HS-5 (cell line): ENCODE measurements at regions not wholly inside any gene's neighbourhood (a gene's known extent, or its start where the extent isn't known, plus 50 kb on each side); places are given as distances from the start of the nearest gene placed in this dataset.
A peak's percentile ranks its signal among the peaks of the same experiment; 100 is the strongest.
"Not testable (repeated sequence)": the region's sequence is repeated elsewhere in the genome, so short reads cannot be mapped to it uniquely, and the experiment has no call there.

Experiments
- DNase-seq: peaks from one replicate; pipeline ENCODE4 v3.0.0-alpha.2; 2012; ENCODE audit warnings: low read depth

- DNase-seq, result no peak
Observed at GRCh38 chr4:162841753-162842152, 324.9 kb downstream of the NAF1 start.

DNA sequence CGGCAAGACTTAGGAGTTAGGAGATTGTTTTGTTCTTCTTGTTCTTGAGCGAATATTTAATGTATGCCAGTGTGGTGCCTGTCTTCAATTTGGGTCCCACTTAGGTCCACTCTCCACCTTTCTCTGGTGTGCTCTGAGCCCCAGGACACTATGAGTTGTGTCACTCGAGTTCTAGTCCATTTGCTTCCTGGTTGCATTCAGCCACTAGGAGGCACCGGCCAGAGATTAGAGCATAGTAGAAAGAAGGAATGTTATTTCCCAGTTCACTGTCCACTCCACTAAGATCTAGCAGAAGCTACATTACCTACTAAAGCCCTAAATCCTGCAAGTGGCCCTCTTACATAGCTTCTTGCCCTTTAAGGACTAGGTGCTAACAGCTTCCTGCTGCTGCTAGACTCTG, 326.9 kb downstream of the NAF1 start:
- no peak for DNase-seq

- no peak for DNase-seq
Observed at GRCh38 chr4:162838671-162839070, 328.0 kb downstream of the NAF1 start.

DNA sequence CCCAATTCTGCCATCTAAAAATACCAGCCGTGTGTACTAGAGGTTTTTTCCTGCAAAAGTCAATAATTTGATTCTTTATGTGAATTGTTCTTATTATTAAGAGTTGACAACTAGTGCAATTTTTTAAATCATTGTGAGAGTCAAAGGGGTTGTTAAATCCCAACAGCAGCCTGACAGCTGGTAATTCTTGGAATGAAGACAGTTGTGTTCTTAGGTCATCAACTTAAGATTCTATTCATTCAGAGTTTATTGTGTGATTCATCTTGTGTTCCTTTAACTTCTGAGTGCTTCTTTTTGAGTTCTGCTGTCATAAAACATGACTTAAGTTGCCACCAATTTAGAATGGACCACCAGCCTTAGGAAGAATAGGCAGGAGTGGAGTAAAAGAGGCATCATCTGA, 329.0 kb downstream of the NAF1 start:
- DNase-seq, result no peak

DNA sequence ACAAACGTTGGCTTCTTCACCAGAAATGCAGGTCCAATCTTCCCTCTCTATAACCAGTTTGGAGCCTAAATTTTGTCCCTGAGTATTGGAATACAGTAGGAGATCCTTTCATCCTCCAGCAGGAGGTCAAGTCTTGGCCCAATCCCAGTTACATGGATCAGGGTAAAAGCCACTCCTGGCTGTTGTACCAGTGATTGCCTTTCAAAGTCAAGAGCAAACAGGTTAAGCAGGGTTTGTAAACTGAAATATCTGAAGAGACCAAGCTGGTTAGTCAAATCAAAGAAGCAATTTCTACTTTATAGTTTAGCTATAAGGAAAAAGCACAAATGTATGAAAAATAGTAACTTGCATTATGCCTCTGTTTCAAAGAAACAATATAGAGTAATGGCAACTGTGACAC, 329.4 kb downstream of the NAF1 start:
- DNase-seq, result no peak

DNA sequence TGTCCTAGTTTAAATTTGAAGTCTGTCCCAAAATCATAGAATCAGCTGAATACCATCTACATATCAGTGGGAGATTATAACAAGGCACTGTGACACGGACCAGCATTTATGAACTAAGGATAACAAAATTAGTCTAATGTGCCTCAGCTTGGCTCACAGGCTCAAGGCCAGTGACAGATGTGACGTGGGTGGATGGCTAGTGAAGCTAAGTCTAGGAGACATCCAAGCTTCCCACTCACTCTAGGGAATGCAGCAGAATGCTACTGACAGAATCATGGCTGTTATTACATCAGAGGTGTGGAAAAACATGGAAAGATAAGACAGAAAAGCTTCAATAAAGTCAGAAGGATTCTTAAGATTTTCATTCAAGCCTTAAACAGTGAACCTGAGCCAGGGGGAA, 329.9 kb downstream of the NAF1 start:
- no peak for DNase-seq

- not testable (repeated sequence) for DNase-seq
Observed at GRCh38 chr4:162836258-162836657, 330.4 kb downstream of the NAF1 start.

- DNase-seq, result no peak
Observed at GRCh38 chr4:162830899-162831298, 335.8 kb downstream of the NAF1 start.

GRCh38 chr4:162817374-162817773, 349.3 kb downstream of the NAF1 start:
- DNase-seq, result not testable (repeated sequence)

DNA sequence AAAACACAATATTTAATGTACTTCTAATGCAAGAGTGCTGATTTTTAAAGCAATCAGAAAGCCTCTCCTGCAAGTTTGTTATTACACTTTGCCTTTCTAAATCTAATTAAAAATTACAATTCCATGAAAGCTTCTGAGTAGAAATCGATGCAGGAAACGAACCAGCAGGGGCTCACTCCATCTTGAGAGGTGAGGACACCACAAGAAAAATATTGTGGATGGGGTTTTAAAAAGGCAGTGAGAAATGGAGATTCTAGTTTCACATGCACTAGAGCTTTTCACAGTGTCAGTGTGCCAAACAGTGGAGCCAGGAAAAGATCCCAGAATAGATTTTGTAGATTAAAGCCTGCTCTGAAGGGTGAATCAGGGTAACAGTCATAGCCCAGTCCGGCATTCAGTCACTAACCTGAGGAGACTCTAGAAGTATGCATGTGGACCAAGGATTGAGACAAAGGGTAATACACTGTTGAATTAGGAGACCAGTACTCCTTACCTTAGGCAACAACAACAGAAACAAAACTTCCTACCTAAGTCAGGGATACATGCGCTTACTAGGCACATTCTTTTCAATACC, 362.3 kb downstream of the NAF1 start:
- DNase-seq, result no peak

- no peak for DNase-seq
Observed at GRCh38 chr4:162803378-162803777, 363.3 kb downstream of the NAF1 start.

DNA sequence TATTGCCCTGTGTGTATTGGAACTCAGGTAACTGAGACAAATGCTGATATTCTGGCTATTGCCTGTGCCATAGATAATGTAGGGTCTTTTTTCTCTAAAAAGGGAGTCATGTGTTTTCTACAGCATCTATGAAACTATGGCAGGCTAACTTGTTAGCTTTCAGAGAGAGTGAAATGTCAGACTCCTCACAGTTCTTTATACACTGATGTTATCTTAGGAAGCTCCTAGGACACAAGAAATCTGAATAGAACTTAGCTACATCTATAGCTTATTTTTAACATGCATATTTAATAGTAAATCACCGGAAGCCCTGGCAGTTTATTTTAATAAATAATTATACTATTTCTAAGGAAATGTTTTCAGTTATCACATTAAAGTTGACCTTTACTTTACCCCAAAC, 369.6 kb downstream of the NAF1 start:
- DNase-seq, result no peak

DNA sequence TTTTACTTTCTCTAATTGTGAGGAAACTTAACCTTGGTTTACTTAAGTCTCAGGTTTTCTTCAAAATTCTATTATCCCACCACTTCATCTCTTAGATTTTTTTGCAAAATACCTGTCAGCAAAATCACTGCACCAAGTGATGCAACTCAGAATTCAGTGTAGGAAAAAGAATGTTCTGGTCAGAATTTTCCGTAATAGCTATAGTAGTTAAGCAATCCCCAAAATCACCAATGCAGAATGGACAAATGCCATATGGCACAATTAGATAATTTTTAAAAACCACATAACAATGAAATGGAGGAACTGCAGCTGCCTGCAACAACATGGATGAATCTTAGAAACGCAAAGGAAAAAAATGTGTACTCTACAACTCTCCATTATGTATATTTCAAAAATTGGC, 373.1 kb downstream of the NAF1 start:
- peak; percentile 25 for DNase-seq

DNA sequence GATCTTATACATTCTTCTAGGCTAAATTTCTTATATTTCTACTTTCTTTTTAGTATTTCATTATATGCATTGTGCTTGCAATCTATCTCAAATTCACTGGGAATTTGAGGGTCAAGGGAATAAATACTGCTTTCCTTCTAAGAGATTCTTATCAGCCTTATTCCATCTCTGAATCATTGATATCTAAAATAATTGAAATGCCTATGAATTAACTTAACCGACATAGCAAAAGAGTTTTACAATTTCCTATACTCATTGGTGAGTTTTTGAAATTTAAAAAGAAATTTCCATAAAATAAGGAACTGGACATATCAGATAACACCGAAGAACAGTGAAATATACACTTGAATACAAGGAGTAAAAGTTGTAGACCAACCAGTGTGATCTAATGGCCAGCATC, 373.7 kb downstream of the NAF1 start:
- DNase-seq, result no peak

DNA sequence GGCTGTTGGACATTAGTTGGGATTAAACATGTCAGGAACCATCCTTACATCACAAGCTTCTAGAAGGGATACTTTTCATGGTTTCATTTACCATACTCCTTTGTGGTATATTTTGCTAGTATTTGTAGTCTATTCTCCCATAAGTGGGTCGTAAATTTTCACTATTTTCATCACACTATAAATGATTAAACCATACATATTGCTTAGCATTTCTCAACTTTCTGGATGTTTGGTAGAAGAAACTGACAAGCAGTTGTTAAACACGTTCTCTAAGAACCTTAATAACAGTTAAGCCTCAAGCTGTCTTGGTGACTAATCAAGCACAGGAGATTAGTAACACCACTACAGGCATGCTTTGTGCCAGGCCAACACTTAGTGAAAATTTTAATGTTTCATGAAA, 375.5 kb downstream of the NAF1 start:
- DNase-seq, result no peak

- DNase-seq, result no peak
Observed at GRCh38 chr4:162787120-162787519, 379.6 kb downstream of the NAF1 start.

DNA sequence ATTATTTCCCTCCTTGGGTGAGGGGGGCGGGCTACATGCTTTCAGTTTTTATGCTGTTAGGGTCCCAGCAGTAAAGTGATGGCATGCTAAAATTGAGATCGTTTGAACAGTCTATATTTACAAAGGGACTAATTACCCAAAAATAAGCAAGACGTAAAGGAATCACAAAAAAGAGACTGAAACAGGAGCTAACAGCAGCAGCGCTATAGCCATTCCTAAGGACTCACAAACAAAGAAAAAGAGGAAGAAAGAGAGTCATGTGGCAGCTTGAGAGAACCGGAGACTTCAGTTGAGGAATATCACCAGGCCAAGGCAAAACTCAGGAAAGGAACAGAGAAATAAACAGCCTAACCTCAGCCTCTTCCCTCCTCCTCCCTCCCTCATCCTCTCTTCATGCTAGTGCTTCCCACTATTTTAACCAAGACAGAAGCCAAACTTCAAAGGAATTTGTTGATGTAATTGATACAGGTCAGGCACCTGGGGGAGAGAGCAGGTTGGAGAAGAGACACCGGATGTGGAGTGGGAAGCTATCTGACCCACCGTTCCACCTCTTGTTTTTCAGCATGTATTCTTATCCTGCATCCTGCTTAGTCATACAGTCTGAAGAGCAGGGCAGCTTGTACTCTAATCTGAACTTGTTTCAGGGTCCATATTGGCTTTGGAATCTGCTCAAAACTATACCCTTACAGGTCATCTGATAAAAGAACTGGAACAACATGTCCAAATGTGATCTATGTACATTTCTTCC, 383.7 kb downstream of the NAF1 start:
- DNase-seq, result no peak

GRCh38 chr4:162782096-162782777, 384.5 kb downstream of the NAF1 start:
- no peak for DNase-seq

DNA sequence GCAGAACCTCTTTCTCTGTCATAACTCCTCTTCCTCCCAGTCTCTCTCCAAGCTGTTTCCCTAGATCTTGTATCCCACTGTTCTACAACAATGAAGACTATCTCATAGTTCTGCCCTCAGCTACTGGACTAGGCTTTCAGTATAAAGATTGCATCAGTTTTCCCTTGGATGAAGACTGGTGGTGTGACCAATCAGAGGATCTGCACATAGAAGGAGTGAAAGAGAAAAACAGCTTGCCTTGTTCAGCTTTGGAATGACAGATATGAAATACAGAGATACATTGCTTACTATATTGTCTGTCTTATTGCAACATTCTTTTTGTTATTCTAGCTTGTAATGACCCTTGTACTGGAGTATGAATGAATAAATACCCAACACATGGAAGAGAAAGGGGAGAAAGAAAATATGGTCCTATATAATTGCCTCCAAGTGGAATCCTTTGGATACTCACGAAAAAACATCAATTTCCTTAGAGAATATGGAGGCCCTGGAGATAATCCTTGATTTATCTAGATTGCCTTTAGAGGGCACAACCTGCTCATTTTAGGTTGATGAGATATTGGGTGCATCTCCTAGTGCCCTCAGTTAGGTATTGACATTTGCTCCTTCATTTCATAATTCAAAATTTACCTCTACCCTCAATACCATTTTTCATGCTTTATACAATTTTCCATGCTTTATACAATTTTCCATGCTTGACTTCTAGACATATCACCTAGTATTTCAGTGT, 395.8 kb downstream of the NAF1 start:
- DNase-seq, result no peak

DNA sequence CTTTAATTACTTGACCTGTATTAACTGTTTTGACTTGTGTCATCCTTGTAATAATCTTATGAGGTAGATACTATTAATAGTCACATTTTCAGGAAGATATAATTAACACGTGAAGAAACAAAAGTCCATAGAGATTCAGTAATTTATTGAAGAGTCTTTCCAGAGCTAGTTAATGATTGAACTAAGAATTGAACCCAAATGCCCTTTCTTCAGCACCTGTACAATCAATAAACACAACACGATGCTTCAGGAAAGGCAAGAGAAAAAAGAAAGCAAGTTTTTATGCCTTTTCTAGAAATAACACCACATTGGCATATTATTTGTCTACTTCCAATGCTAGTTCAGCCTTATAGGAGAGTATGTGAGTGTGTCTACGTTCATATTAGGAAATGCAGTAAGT, 399.6 kb downstream of the NAF1 start:
- no peak for DNase-seq

- no peak for DNase-seq
Observed at GRCh38 chr4:162761965-162762364, 404.7 kb downstream of the NAF1 start.

GRCh38 chr4:162740228-162740627, 426.5 kb downstream of the NAF1 start:
- DNase-seq, result not testable (repeated sequence)

DNA sequence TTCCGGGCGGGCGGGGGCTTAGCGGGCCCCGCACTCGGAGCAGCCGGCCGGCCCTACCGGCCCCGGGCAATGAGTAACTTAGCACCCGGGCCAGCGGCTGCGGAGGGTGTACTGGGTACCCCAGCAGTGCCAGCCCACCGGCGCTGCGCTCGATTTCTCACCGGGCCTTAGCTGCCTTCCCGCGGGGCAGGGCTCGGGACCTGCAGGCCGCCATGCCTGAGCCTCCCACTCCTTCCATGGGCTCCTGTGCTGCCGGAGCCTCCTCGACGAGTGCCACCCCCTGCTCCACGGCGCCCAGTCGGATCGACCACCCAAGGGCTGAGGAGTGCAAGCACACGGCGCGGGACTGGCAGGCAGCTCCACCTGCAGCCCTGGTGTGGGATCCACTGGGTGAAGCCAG, 427.1 kb downstream of the NAF1 start:
- not testable (repeated sequence) for DNase-seq
